GM18499 (cell line): ENCODE measurements at regions not wholly inside any gene's neighbourhood (a gene's known extent, or its start where the extent isn't known, plus 50 kb on each side); places are given as distances from the start of the nearest gene placed in this dataset.

Experiments
- ATAC-seq: cut with Tn5 transposase; IDR thresholded peaks from one replicate; pipeline ENCODE4 v1.9.1; 2021; ENCODE audit warnings: moderate number of reproducible peaks; ENCODE audit not compliant: insufficient read depth, unreplicated experiment

- ATAC-seq: no peak
These were observed 179.6 kb upstream of the TNRC6C start for GRCh38 chr17:77778636-77779489.

DNA sequence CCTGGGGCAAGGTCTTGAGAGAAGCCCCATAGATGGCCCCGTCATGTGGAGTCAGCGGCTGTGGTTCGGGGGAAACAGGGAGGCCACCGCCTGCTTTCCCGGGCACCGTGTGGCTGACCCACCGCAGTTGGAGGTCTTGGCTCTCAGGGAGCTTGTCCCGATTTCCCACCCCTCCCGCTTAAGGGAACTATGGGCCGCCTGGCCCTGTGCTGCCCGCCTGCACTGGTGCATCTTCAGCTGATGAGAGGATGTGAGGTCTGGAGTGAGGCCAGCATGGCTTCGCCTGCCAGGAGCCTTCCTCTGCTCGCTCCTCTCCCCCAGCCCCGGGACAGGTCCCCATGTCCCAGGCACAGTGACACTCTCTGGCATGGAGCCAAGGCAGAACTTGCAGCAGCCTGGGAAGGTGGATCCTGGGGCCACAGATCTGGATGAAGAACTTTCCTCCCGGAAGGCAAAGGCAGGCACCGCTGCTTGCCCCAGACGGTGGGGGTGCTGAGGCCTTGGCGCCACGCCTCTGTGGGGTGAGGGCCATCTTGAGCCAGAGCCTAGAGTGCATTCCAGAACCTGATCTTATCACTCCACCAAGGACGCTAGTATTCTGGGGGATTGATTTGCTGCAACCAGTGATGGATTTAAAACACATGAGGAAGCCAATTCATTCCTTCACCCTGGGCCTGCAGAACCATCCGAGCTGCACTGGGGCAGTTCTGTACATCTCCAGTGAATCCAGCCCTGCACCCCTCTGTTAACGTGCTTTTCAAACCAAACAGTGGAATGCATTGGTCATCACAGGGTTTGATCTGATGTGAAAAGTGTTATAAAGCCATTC lies 178.6 kb upstream of the TNRC6C start:
- ATAC-seq: no peak

DNA sequence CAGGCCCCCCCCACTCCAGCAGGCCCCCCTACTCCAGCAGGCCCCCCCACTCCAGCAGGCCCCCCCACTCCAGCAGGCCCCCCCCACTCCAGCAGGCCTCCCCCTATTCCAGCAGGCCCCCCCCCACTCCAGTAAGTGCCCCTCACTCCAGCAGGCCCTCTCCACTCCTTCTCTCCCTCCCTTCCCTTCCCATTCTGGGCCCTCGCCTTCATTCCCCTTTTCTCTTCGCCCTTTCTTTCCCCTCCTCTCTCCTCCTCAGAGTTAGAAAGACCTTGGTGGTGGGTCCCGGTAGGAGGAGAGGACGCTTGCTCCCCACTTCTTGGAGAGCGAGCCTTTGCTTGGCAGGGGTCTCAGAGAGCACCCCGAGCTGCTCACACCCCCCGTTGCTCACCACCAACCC lies 177.0 kb upstream of the TNRC6C start:
- no peak for ATAC-seq

GRCh38 chr17:77782201-77782600 lies 176.3 kb upstream of the TNRC6C start:
- no peak for ATAC-seq

DNA sequence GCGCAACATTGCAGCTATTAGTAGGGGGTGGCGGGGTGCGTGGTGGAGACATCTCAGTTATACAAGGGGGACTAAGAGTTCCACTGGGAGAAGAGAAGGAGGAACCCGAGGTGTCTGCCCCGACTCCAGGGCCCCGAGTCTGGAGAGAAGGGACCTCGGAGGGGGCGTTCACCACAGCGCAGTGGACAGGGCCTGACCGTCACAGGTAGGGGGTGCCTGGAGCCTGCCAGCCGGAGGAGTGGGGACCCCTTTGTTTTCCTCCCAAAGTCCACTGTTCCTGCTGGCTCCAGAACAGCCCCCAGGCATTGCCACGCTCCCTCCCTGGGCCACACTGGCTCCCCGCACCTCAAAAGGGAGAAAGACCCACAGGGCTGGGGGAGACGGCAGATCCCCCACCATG lies 175.9 kb upstream of the TNRC6C start:
- ATAC-seq: no peak

DNA sequence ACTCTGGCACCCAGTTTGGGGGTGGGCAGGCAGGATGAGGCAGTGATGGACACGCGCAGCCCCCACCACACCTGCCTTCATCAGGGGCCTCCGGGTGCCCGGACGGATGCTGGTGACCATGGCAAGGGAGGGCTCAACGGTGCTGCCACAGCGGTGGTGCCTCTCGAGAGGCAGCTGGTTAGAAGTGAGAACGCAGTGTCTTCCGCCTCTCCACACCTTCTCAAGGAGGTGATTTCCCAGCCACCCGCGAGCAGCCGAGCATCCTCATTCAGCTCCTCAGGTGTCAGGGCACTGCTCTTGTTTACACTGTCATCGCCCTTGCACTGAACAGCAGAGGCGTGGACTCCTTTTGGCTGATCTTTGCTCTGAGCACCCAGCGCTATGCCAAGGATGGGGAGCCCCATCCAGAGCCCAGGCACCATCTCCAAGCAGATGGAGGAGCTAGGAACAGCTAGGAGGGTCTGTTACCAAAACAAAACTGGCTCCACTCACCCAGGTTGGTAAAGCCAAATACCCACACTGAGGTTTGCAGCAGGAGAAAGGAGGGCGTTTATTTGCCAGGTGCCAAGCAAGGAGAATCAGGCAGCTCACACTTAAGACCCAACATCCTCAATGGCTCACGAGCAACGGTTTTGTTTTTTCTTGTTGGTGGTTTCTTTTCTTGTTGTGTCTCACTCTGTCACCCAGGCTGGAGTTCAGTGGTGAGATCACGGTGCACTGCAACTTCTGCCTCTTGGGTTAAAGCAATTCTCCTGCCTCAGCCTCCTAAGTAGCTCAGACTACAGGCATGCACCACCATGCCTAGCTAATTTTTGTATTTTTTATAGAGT lies 174.3 kb upstream of the TNRC6C start:
- no peak for ATAC-seq

DNA sequence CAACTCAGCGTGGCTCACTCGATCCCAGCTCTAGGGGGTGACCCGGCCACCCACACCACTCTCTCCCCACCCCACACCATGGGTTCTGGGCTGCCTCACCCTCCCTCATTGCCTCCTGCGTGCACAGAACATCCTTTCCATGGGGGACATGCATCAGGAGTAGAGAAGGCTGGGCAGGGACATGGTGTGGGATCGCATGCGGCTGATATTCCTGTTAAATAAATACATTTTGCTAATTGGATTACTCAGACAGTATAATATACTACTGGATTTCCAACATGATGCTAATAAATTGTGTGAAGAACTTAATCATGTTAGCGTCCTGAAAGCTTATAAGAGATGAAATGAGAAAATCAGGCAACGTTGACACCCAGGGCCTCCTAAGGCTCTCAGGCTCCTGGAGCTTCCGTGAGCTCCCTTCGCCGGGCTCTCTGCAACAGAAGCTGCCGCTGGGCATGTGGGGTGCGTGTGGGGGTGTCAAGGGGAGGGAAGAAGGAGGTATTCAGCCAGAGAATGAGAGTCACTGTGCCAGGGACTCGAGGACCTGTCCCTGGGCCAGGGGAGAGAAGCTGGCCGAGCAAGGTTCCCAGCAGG lies 173.1 kb upstream of the TNRC6C start:
- no peak for ATAC-seq

- no peak for ATAC-seq
These were observed 172.4 kb upstream of the TNRC6C start for GRCh38 chr17:77786090-77786489.

GRCh38 chr17:77786740-77787505 lies 171.6 kb upstream of the TNRC6C start:
- no peak for ATAC-seq

- no peak for ATAC-seq
These were observed 168.2 kb upstream of the TNRC6C start for GRCh38 chr17:77790143-77790829.

DNA sequence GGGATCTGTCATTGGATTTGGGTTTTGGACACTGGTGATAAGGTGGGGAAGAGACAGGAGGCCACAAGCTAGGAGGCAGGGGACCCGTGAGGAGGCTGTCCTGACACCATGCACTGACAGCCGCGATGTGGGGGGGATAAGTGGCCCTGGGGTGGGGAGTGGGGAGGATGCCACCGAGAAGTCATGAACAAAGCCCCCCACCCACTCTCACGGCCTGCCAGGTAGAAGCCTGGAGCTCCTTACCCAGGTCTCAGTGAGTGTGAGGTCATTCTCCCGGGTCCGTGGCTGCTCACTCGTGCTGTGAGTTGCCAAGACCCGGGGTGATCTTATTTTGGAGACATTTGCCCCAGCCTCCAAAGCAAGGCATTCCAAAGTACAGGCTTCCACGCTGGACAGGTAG lies 165.9 kb upstream of the TNRC6C start:
- ATAC-seq: no peak

DNA sequence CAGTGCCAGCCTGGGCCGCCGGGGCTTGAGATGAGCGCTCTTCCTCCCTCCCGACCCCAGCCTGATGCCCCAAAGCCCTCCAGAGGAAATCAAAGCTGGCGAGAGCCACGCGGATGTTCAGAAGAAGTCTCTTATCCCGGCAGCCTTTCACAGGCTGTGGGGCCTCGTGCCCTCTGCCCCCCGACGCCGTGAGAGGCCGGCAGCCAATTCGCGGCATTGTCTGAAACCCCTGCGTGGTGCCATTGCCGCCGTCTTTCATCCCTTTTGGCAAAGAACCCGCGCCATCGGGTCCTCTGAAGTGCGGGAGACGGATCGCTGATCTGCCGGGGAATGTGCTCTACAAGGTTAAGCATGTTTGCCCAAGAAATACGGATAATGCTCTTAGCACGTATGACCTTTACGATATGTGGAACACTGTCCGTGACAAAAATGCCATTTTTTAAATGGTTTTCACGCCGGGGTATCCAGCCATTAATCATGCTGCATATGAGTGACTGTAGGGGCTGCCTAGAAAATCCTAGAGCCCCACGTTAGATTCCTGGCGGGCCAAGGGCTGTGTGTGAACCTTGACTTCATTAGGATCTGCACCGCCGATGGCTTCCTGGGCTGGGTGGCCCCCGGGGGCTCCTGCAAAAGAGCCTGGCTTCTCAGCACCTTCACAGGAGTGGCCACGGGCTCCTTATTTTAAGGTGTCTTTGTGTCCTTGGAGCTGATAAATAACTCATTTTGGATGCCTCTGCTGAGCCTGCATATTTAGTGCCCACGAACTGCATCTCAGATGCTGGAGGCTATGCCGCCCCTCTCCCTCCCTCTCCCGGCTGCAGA lies 165.1 kb upstream of the TNRC6C start:
- no peak for ATAC-seq

GRCh38 chr17:77793971-77794235 lies 164.6 kb upstream of the TNRC6C start:
- no peak for ATAC-seq

DNA sequence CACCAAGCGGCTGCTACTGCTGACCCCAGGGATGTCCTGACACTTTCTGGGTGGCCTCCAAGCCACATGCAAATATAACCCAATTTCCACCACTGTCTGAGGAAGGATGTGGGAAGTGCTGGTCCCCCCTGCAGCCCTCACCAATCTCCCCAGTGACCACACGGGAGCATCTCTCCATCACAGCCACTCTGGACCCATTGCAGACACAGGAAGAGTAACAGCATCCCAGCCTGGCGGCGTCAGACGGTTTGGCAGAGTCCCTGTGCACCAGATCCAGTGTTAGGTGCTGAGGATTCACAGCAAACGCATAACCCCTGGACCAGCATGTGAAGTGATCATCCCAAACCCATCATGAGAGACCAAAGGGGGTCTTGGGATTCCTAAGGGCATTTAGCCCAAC lies 163.7 kb upstream of the TNRC6C start:
- ATAC-seq: no peak

DNA sequence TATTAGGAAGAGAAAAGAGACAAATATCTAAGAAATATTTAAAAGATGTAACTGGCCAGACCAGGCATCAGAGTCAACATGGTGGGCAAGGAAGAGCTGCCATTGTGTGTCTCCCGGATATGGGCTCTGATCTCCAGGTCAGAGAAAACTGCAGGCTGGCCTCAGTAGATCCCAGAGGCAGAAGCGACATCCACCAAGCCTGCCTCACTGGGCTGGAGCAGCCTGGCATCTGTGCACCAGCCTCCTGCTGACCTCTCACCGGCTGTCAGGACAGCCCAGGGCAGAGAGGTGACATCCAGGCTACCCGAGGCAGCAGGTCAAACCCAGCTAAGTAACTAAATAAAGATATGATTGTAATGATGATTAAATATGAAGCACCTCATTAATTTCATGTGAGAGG lies 162.8 kb upstream of the TNRC6C start:
- ATAC-seq: no peak

GRCh38 chr17:77796176-77796860 lies 162.2 kb upstream of the TNRC6C start:
- no peak for ATAC-seq

DNA sequence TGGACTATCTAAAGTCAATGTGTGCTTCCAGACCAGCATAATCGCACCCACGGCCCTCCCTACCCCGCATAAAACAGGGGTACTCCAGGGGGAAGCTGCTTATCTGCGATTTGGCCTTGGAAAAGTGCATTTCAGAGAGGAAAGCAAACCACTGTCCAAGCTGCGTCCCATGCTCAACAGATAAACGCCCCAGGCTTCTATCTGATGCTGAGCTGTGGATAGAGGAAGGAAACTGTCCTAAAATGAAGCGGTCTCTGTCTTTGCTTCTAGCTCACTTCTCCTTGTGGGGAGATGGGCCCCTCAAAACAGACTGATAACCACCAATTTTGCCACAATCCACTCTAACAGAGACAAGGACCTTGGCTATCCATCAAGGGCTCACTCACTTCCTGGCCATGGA lies 160.5 kb upstream of the TNRC6C start:
- no peak for ATAC-seq

DNA sequence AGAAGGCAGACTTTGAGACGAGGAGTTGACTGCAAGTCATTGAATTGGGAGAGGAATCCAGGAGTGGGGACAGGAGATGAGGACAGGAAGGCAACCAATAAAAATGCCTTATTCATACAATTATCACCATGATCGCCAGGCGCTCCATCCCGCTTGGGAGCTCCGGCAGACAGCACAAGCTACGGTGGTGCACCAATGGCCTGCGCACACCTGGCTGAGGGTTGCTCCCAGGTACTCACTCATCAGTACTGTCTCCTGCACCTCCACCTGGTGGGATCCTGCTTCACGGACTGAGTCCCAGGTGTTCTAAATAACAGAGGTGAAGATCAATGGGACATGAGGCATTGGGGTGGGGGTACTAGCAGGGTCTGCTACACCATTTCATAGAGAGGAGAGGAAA lies 160.0 kb upstream of the TNRC6C start:
- no peak for ATAC-seq
